ENCODE measurements at regions not wholly inside any gene's neighbourhood (a gene's known extent, or its start where the extent isn't known, plus 50 kb on each side); places are given as distances from the start of the nearest gene placed in this dataset.

- TF ChIP-seq ZNF462 (CRISPR knock-in tag; IDR thresholded peaks at IDR 0.05) (no peak), ETS1 (IDR thresholded peaks at IDR 0.05) (no peak), CTCF (conservative IDR thresholded peaks at IDR 0.05; ENCODE audit: low read depth in 2 of 2) (no peak)
These were observed 180.2 kb upstream of the HES1 start (continued) for GRCh38 chr3:193955719-193956118.

- Histone ChIP-seq H2AFZ (no peak overlapping the region), H4K20me1 (replicated peaks; ENCODE audit: insufficient read depth) (no peaks in the 10 kb centered on the region), H3K9me2 (ENCODE audit: insufficient read depth) (no peaks in the 10 kb centered on the region), H3K36me3 (ENCODE audit: insufficient read depth) (no peaks in the 10 kb centered on the region; the same call in 1 of the 2 replicates), H3K79me2 (replicated peaks; ENCODE audit: insufficient read depth) (no peaks in the 10 kb centered on the region), H3K4me2 (no peak overlapping the region), H3K27ac (ENCODE audit: low read depth) (no peak overlapping the region), H3K27me3 (ENCODE audit: insufficient read depth) (peaks cover 58% of the 10 kb centered on the region), H3K4me3 (no peak overlapping the region), H3F3A (replicated peaks; ENCODE audit: low read depth) (no peaks in the 10 kb centered on the region), H3K4me1 (ENCODE audit: insufficient read depth) (no peaks in the 10 kb centered on the region)
- Mint-ChIP-seq H3K4me1 (peaks cover 12% of the 10 kb centered on the region), H3K9me3 (peaks cover 12% of the 10 kb centered on the region; the same call in 2 of the 3 replicates), H3K4me3 (no peak overlapping the region), H3K27me3 (ENCODE audit: insufficient read depth, low read depth, poor library complexity) (peaks cover 24% of the 10 kb centered on the region), H3K27ac (no peak overlapping the region), H3K36me3 (ENCODE audit: low read depth) (peaks cover 13% of the 10 kb centered on the region)
- DNase-seq (ENCODE audit: low spot score) (no peak), ATAC-seq (no peak)
- TF ChIP-seq CTCF (conservative IDR thresholded peaks at IDR 0.05; ENCODE audit: low read depth in 2 of 2), result no peak
- TF ChIP-seq NANOG (IDR thresholded peaks at IDR 0.05; ENCODE audit: borderline replicate concordance), result no peak
- TF ChIP-seq EZH2 (IDR thresholded peaks at IDR 0.05; ENCODE audit: low read depth, unreplicated experiment), result no peak
- no peak for TF ChIP-seq ETS1 (IDR thresholded peaks at IDR 0.05)
These were observed 176.1 kb upstream of the HES1 start for GRCh38 chr3:193959861-193960260.
